K562 (cell line): ENCODE measurements at regions not wholly inside any gene's neighbourhood (a gene's known extent, or its start where the extent isn't known, plus 50 kb on each side); places are given as distances from the start of the nearest gene placed in this dataset.

Experiments
- ATAC-seq: fragments of 200-7000 bp; cut with Tn5 transposase; 3 replicates; pipeline ENCODE4 v1.9.1; 2020; ENCODE audit warnings: moderate library complexity
- BruUV-seq: library from RNA; stranded (reverse); fragments of 400-500 nt; replicated peaks from 2 replicates; lab custom pipeline; 2021; lab: Mats Ljungman, UMichigan
- CTCF ChIA-PET: fragments of 300-600 bp; formaldehyde crosslinking; extraction: SDS; loops from one replicate; lab custom pipeline; 2021; ENCODE audit warnings: low intra/inter-chr PET ratio; lab: Yijun Ruan, JAX
- POLR2A ChIA-PET: fragments of 300-600, 350-650 bp; sonication (Branson Sonifier 250); formaldehyde crosslinking; extraction: SDS; loops from one replicate; lab custom pipeline; 2021; ENCODE audit warnings: antibody characterized with exemption, inconsistent platforms; lab: Yijun Ruan, JAX
- DNase-seq, 4 experiments: peaks; one replicate each; pipeline versions ENCODE4 v3.0.0 to v3.0.0-alpha.2; 2011 to 2018; ENCODE audit warnings: low spot score in 3 of 4, mixed read lengths in 3 of 4; ENCODE audit errors: extremely low read depth in 1 of 4
- FAIRE-seq: peaks from 2 replicates; lab custom pipeline; 2011; peaks lifted over from hg19 to GRCh38; lab: Jason Lieb, UNC
- H2AFZ ChIP-seq: 2 replicates; pipeline ENCODE4 v1.6.0; 2011; ENCODE audit warnings: low read depth, low read length, control low read depth, inconsistent platforms
- H3K27ac ChIP-seq: fragments of 200-600 bp; 3 replicates; pipeline ENCODE4 v1.8.0; 2011; ENCODE audit warnings: low read depth, mild to moderate bottlenecking, control low read depth, inconsistent platforms, low read length, moderate library complexity, mixed read lengths; ENCODE audit errors: extremely low read depth
- H3K27me3 ChIP-seq, 2 experiments: fragments of 300-600 bp in 1 of 2; 2 replicates in 1 of 2; 3 replicates in 1 of 2; pipeline versions ENCODE4 v1.6.0 to v1.8.0; 2011; ENCODE audit warnings: inconsistent platforms in 2 of 2, low read length in 2 of 2, mild to moderate bottlenecking in 1 of 2, mixed read lengths in 1 of 2, moderate library complexity in 1 of 2; ENCODE audit not compliant: control insufficient read depth in 2 of 2, insufficient read depth in 2 of 2
- H3K36me3 ChIP-seq: fragments of 300-600 bp; 3 replicates; pipeline ENCODE4 v1.8.0; 2011; ENCODE audit warnings: mild to moderate bottlenecking, low read length, inconsistent platforms; ENCODE audit not compliant: control insufficient read depth, insufficient read depth
- H3K4me1 ChIP-seq, 2 experiments: fragments of 200-600 bp in 1 of 2; replicated peaks in 1 of 2; 2 replicates in 1 of 2; 3 replicates in 1 of 2; pipeline versions ENCODE4 v1.5.1 to v1.8.0; 2011; ENCODE audit warnings: inconsistent platforms in 2 of 2, low read length in 2 of 2, mild to moderate bottlenecking in 1 of 2, mixed read lengths in 1 of 2, moderate library complexity in 1 of 2; ENCODE audit not compliant: control insufficient read depth in 2 of 2, insufficient read depth in 2 of 2
- H3K4me2 ChIP-seq: 2 replicates; pipeline ENCODE4 v1.6.1; 2011; ENCODE audit warnings: low read length, control low read depth, inconsistent platforms, mixed read lengths; ENCODE audit not compliant: insufficient read depth
- H3K4me3 ChIP-seq: fragments of 200-600 bp; sonication (generic), shearing (Covaris generic); 2 replicates; pipeline ENCODE4 v1.5.1; 2016; ENCODE audit warnings: control low read depth, inconsistent platforms
- H3K79me2 ChIP-seq: fragments of 200-600 bp; 3 replicates; pipeline ENCODE4 v1.8.0; 2011; ENCODE audit warnings: low read length, inconsistent platforms; ENCODE audit not compliant: control insufficient read depth, insufficient read depth
- H3K9ac ChIP-seq, 2 experiments: 2 replicates each; pipeline versions ENCODE4 v1.6.0 to v1.6.1; 2011; ENCODE audit warnings: low read depth in 2 of 2, low read length in 2 of 2, control low read depth in 1 of 2, inconsistent platforms in 1 of 2, mild to moderate bottlenecking in 1 of 2, mixed read lengths in 1 of 2; ENCODE audit not compliant: insufficient read depth in 1 of 2
- H3K9me1 ChIP-seq: one replicate; pipeline ENCODE4 v1.6.0; 2011; ENCODE audit warnings: inconsistent platforms, mild to moderate bottlenecking, low read length, moderate library complexity; ENCODE audit not compliant: control insufficient read depth, insufficient read depth
- H3K9me3 ChIP-seq: replicated peaks from 2 replicates; pipeline ENCODE4 v1.5.1; 2011; ENCODE audit warnings: low read depth, low read length, inconsistent platforms; ENCODE audit not compliant: control insufficient read depth, insufficient read depth
- H4K20me1 ChIP-seq: replicated peaks from 2 replicates; pipeline ENCODE4 v1.6.1; 2011; ENCODE audit warnings: low read length, inconsistent platforms, mixed read lengths; ENCODE audit not compliant: control insufficient read depth, insufficient read depth
- ADNP ChIP-seq: fragments of 200-800 bp; sonication (Bioruptor generic); IDR thresholded peaks from 2 replicates; pipeline ENCODE4 v1.6.1; 2016; ENCODE audit warnings: missing genetic modification characterization, missing compliant biosample characterization
- NR4A1 ChIP-seq, 2 experiments: fragments of 250-450 bp in 1 of 2; fragments of 450-650 bp in 1 of 2; sonication (Bioruptor Pico) in 1 of 2; IDR thresholded peaks; 2 replicates each; pipeline versions ENCODE4 v1.4.0 to v1.6.1; 2016 to 2020; ENCODE audit warnings: mild to moderate bottlenecking in 2 of 2, missing compliant biosample characterization in 1 of 2, missing genetic modification characterization in 1 of 2, moderate library complexity in 1 of 2
- PCBP2 ChIP-seq: fragments of 200-400 bp; formaldehyde crosslinking; IDR thresholded peaks from 2 replicates; pipeline ENCODE4 v1.6.1; 2018; ENCODE audit warnings: low read length, low read depth, mild to moderate bottlenecking, moderate library complexity; ENCODE audit not compliant: poor library complexity, severe bottlenecking
- PHF20 ChIP-seq: fragments of 450-650 bp; IDR thresholded peaks from 2 replicates; pipeline ENCODE4 v1.6.1; 2018; ENCODE audit not compliant: partially characterized antibody
- TRIM24 ChIP-seq, 2 experiments: fragments of 450-650 bp; IDR thresholded peaks; 2 replicates each; pipeline ENCODE4 v1.6.1; 2016
- YY1 ChIP-seq, 3 experiments: IDR thresholded peaks; 2 replicates each; pipeline ENCODE4 v1.6.1; 2011; ENCODE audit warnings: low read length in 2 of 3, mild to moderate bottlenecking in 2 of 3, moderate library complexity in 2 of 3, borderline replicate concordance in 1 of 3, control low read depth in 1 of 3, low read depth in 1 of 3; ENCODE audit not compliant: insufficient read depth in 3 of 3, insufficient replicate concordance in 2 of 3, control insufficient read depth in 1 of 3, insufficient read length in 1 of 3; ENCODE audit errors: extremely low read depth in 1 of 3
- ZZZ3 ChIP-seq: fragments of 450-650 bp; IDR thresholded peaks from 2 replicates; pipeline ENCODE4 v1.6.1; 2016; ENCODE audit warnings: antibody characterized with exemption, mild to moderate bottlenecking, moderate library complexity
- WGBS: fragments of 100-300 bp; shearing (Covaris generic); methylation state at CpG from one replicate; pipeline ENCODE4 v1.1.6; 2016; ENCODE audit warnings: low coverage, mixed read lengths; ENCODE audit not compliant: insufficient coverage; ENCODE audit errors: missing lambda C conversion rate; 5-methylcytosine and 5-hydroxymethylcytosine counted together
- in situ Hi-C: fragments of 300-500 bp; cut with MboI; formaldehyde crosslinking; loops from 4 replicates; pipeline ENCODE4 v1.15.0; 2018; ENCODE audit warnings: inconsistent platforms, mixed read lengths
- intact Hi-C: fragments of 100-400 bp; cut with micrococcal nuclease; formaldehyde crosslinking; loops from 2 replicates; pipeline ENCODE4 v1.14.2; 2022
- TF ChIP-seq, protein P1 (sequence below): fragments of 250-450 bp; sonication (Bioruptor Pico); IDR thresholded peaks from 2 replicates; pipeline ENCODE4 v1.9.0; 2021; ENCODE audit warnings: mild to moderate bottlenecking, inconsistent platforms

DNA sequence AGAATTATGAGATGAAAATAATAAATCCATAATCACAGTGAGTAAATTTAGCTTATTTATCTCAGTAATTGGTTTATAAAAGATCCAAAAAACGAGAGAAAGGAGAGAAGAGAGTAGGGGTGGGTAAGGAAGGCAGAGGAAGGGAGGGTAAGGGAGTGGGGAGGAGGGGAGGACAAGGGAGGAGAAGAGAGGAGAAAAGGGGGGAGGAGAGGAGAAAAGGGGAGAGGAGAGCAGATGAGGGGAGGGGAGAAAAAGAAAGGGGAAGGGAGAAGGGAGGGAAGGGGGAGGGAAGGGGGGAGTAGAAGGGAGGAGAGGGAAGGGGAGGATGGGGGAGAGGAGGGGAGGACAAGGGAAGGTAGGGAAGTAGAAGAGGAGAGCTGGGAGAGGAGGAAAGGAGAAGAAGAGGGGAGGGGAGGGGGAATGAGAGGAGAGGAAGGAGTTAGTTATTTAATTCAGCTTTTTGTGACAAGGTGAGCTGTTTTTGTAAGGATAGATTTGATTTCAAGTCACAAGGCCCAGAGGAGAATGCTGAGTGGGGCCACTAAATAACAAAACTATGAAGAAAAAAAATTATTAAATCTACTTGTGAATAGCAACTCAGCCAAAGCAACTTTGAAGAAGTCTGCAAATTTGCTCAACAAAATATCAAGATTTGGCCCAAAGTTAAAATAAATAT lies 454.3 kb downstream of the ARAP2 start:
- Histone ChIP-seq H3K4me3 (no peak overlapping the region), H2AFZ (no peak overlapping the region), H3K36me3 (no peaks in the 10 kb centered on the region), H4K20me1 (no peaks in the 10 kb centered on the region), H3K9me3 (no peaks in the 10 kb centered on the region), H3K9ac (no peak overlapping the region), H3K4me2 (no peak overlapping the region), H3K27ac (no peak overlapping the region), H3K27me3 (no peaks in the 10 kb centered on the region), H3K79me2 (no peaks in the 10 kb centered on the region), H3K4me1 (no peaks in the 10 kb centered on the region), H3K9me1 (no peaks in the 10 kb centered on the region)
- FAIRE-seq (no peak), DNase-seq (no peak), ATAC-seq (no peak)
- CTCF ChIA-PET: no interaction called here
- in situ Hi-C loops: no loop called here
- BruUV-seq: no TSS peak
- 0% methylated on average over 1 of the region's 1 CpG for WGBS
- POLR2A ChIA-PET: no interaction called here
- intact Hi-C loops: no loop called here
- no peak for TF ChIP-seq PHF20
- peak; percentile 93 for TF ChIP-seq PCBP2

DNA sequence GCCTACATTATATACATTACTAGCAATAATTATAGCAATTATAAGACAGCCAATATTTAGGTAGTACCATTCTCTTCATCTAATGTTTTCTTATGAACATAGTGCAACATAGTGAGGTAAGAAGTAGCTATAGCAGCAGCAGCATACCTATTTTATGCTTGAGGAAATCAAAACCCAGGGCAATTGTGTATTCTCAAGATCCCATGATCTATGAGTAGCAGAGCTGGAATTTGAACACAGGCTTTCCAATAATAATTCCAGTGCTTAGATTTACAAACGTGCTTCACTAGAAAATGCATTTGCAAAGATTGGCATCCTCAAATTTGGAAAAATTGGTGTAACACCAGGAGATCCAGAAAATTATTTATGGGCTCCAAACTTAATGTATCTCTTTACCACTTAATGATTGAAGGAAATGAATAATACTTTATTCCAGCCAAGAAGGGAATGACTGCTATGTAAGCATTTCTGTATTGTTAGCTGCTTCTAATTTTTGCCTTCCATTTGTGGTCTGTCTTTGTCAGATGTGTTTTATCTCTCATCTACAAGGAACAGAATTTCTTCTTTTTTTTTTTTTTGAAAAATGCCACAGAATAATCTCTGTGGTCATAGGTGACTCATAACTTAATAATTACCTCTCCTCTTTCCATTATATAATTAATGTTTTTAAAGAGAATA lies 451.1 kb downstream of the ARAP2 start:
- Histone ChIP-seq H3K27ac (no peak overlapping the region), H3K79me2 (no peaks in the 10 kb centered on the region), H3K4me1 (no peaks in the 10 kb centered on the region), H3K9ac (no peak overlapping the region), H3K4me2 (no peak overlapping the region), H2AFZ (no peak overlapping the region), H3K4me3 (no peak overlapping the region), H3K9me3 (no peaks in the 10 kb centered on the region), H3K27me3 (no peaks in the 10 kb centered on the region), H3K9me1 (no peaks in the 10 kb centered on the region), H4K20me1 (no peaks in the 10 kb centered on the region), H3K36me3 (no peaks in the 10 kb centered on the region)
- ChIA-PET CTCF (no interaction called here), POLR2A (no interaction called here)
- no TSS peak for BruUV-seq
- intact Hi-C loops: no loop called here
- WGBS: 0% methylated on average over 1 of the region's 1 CpG
- DNase-seq (no peak), ATAC-seq (no peak), FAIRE-seq (no peak)
- in situ Hi-C loops: no loop called here
- TF ChIP-seq TRIM24 (IDR thresholded peaks at IDR 0.05) (no peak), ADNP (tag) (no peak), NR4A1 (CRISPR knock-in tag; IDR thresholded peaks at IDR 0.05) (no peak), NR4A1 (tag; IDR thresholded peaks at IDR 0.05) (no peak), ZZZ3 (no peak), YY1 (IDR thresholded peaks at IDR 0.05; ENCODE audit: borderline replicate concordance in 1 of 3, control insufficient read depth in 1 of 3, extremely low read depth in 1 of 3, insufficient read depth in 3 of 3, insufficient read length in 1 of 3, insufficient replicate concordance in 2 of 3, low read depth in 1 of 3, low read length in 2 of 3) (no peak)
- TF ChIP-seq, protein P1, sequence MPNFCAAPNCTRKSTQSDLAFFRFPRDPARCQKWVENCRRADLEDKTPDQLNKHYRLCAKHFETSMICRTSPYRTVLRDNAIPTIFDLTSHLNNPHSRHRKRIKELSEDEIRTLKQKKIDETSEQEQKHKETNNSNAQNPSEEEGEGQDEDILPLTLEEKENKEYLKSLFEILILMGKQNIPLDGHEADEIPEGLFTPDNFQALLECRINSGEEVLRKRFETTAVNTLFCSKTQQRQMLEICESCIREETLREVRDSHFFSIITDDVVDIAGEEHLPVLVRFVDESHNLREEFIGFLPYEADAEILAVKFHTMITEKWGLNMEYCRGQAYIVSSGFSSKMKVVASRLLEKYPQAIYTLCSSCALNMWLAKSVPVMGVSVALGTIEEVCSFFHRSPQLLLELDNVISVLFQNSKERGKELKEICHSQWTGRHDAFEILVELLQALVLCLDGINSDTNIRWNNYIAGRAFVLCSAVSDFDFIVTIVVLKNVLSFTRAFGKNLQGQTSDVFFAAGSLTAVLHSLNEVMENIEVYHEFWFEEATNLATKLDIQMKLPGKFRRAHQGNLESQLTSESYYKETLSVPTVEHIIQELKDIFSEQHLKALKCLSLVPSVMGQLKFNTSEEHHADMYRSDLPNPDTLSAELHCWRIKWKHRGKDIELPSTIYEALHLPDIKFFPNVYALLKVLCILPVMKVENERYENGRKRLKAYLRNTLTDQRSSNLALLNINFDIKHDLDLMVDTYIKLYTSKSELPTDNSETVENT: no peak
